UCSD-AML1 (cell line): ENCODE measurements at regions not wholly inside any gene's neighbourhood (a gene's known extent, or its start where the extent isn't known, plus 50 kb on each side); places are given as distances from the start of the nearest gene placed in this dataset.
"Not testable (repeated sequence)": the region's sequence is repeated elsewhere in the genome, so short reads cannot be mapped to it uniquely, and the experiment has no call there.

Experiments used
- DNase-seq: peaks from one replicate; lab custom pipeline; 2025; ENCODE audit not compliant: unreplicated experiment; lab: John Stamatoyannopoulos, UW

DNA sequence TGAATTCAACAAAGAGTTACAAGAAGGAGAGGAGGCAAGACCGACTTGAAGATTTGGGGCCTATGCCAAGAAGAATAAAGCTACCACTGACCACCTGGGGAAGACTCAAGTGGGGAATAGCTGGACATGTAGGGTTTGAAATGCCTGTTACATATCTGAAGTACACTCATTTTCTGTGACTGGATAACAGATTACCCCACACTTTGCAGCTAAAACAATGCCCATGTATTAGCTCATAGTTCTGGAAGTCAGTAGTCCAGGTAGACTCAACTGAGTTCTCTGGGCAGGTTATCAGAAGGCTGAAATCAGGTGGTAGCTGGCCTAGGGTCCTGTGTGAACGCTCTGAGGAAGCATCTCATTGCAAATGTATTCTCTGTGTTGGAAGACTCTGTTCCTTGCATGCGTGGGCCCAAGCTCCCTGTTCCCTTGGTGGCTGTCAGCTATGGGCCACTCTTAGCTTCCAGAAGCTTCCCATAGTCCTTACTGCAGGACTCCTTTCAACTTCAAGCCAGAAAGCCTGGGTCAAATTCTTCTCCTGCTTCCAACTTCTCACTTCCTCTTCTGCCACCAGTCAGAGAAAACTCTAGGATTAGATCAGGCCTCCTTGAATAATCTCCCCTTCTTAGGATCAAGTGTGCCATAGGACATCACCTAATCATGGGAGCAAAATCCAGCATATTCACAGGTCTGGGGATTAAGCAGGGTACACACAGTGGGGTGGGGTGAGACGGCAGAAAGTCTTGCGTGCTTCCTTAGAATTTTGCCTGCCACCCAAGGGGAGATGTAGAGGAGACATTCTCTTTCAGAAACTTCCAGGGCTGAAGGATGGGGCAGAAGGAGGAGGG is 187.8 kb downstream of the SHQ1 start:
- DNase-seq: no peak

- no peak for DNase-seq
These were observed 188.6 kb downstream of the SHQ1 start for GRCh38 chr3:72659596-72659995.

- DNase-seq: no peak
These were observed 189.1 kb downstream of the SHQ1 start for GRCh38 chr3:72659188-72659587.

GRCh38 chr3:72658466-72659100 is 189.7 kb downstream of the SHQ1 start:
- no peak for DNase-seq

DNA sequence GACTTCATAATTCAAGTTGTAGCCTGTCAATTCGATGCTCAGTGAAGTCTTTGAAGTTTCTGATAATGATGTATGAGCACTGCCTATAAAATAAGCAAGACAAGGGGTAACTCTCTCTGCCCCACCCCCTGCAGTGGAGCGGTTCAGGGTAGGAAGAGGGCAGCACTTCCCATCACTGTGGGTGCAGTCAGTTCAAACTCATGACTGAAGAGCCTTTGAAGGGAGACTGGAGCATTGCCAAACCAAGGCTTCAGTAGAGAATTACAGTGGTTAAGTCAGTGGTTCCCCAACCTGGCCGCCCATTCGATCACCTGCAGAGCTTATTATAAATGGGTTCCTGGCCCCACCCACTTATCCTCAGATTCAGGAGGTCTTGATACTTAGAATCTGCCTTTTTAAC is 190.6 kb downstream of the SHQ1 start:
- DNase-seq: peak; percentile 33

DNA sequence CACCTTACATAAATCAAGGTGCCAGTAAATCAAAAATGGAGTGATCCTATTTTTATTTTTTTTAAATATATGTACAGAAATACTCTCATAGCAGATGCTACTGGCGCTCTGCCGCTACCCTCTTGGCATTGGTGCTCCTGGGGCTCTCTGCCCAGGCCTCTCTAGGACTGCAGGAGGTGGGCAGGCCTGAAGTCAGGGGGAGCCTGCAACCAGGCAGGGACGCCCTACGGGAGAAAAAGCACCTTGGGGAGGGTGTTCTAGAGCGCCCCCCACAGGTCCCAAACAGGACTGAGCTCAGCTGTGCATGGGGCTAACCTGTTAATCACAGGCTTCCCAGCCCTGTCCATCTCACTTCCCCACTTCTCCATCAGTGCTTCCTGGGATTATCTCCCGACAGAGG is 192.5 kb downstream of the SHQ1 start:
- no peak for DNase-seq

- no peak for DNase-seq
These were observed 193.1 kb downstream of the SHQ1 start for GRCh38 chr3:72655131-72655551.

DNA sequence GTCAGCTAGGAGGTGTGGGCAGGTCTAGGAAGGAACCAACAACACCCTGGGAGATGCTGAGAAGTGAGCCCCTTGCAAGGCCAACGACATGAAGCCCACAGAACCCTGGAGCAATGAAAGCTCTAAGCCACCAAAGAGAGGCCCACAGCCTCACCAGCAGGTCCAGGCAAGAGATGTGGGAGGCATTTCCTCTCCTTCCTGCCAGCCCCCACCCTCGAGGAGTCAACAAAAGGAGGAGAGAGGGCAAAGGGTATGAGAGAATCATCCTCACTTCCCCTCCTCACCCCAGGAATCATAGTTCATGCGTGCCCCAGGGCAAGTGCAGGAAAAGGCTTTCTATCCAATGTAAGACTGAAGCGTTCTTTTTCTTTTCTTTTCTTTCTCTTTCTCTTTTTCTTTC is 195.8 kb downstream of the SHQ1 start:
- DNase-seq: peak; percentile 23

DNA sequence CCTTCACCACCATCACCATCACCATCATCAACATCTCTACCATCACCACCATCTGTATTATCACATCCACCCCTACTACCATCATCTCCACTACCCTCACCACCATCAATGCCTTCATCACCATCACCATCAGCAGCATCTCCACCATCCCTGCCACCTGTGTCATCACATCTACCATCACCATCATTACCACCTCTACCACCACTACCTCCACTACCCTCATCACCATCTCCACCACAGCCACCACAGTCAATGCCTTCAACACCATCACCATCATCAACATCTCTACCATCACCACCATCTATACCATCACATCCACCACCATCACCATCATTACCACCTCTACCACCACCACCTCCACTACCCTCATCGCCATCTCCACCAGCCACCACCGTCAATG is 196.7 kb downstream of the SHQ1 start:
- no peak for DNase-seq

GRCh38 chr3:72646263-72646662 is 202.0 kb downstream of the SHQ1 start:
- DNase-seq: no peak

GRCh38 chr3:72643635-72644034 is 204.6 kb downstream of the SHQ1 start:
- not testable (repeated sequence) for DNase-seq

GRCh38 chr3:72641684-72642083 is 206.6 kb downstream of the SHQ1 start:
- DNase-seq: no peak

DNA sequence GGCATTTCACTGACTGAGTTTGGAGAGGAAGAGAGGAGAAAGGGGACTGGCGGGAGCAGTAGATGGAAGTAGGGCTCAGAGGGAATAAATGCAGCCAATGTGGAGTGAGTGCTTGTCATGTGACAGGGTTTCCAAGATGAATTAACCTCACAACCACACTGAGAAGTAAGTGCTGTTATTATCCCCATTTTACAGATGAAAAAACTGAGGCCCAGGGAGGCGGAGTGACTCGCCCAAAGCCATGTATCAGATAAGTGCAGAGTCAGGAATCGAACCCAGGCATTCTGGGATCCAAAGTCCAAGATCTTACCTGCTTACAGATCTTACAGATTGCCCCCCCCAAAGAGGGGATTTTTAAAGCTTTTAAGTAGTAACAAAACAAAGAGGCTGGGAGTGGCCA is 207.2 kb downstream of the SHQ1 start:
- no peak for DNase-seq

GRCh38 chr3:72636969-72637597 is 211.2 kb downstream of the SHQ1 start:
- DNase-seq: peak; percentile 60

DNA sequence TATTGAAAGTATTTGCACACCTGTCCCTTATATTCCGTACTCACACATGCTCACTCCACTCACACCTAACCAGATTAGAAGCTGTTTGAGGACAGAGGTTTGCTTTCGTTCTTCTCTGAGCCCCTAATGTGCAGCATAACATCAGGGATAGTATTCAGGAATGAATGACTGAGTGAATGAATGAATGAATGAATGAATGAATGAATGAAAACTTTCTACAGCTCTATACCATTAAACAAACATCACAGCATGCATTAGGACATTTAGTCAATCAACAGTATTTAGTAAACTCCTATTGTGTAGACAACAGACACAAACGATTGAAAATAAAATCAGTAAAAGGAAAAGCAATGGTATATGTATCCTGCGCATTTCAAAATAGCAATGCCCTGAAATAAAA is 212.7 kb downstream of the SHQ1 start:
- DNase-seq: no peak

- DNase-seq: no peak
These were observed 214.1 kb downstream of the SHQ1 start for GRCh38 chr3:72634128-72634527.

DNA sequence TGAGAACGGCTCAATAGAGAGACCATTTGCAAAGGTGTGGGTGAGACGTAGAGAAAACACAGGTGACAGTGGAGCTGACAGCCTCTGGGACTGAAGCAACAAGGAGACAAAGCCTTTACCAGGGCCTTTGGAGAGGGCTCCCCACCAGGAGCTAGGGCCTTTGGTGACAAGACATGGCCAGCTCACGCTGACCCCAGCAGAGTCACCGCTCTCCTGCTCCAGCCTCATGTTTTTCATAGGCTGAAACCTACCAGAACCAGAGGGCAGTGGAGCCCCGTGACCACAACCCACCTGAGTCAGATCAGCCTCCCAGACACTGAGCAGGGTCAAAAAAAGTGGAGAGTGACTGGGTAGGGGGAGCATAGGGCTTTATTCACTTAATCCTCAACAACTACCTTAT is 214.7 kb downstream of the SHQ1 start:
- DNase-seq: no peak

DNA sequence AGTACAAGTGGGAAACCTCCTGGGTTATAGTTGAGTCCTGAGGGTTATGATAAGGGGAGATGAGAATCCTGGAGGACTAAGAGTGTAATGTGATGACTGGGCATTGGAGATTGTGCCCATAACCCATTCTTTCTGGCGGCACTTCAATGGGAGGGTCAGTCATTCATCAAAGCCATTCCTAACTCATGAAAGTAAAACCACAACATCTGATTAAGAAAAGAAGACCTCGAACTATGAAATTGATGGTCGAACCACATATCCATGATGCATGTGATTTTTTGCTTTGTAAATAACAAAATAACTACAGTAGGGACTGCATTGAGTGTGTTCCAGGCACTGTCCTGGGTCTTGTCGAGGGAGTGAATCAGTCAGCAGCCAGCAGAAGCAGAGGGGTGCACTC is 215.1 kb downstream of the SHQ1 start:
- DNase-seq: no peak

DNA sequence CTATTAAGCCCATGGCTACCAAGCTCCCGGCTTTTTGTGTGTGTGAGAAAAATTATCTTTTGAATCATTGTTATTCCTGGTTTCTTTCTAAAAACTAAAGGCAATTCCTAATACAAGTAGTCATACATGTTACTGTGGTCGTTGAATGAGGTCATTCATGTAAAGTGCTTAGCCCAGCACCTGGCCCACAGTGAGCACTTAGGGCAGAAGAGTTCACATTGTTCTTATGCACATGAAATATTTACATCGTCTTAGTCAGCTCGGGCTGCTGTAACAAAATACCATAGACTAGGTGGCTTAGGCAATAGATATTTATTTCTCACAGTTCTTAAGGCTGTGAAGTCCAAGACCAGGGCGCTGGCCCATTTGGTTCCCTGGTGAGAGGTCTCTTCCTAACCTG is 216.1 kb downstream of the SHQ1 start:
- no peak for DNase-seq

DNA sequence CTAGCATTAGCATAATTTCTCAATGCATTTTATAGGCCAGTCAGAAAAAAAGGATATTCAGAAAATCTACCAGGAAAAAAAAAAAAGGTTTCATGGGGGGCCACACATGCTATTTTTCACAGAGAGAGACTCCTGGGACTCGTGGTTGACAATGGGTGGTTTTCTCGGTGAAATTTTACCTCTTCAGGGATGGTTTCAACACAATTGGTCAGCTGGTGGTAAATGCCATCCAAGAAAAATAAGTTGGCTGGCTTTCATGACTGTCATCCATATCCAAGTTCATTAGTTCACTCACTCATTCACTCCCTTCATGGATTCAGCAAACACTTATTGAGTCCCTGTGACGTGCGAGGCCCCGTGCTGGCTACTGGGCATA is 217.3 kb downstream of the SHQ1 start:
- DNase-seq: no peak

- no peak for DNase-seq
These were observed 217.8 kb downstream of the SHQ1 start for GRCh38 chr3:72630327-72630968.

DNA sequence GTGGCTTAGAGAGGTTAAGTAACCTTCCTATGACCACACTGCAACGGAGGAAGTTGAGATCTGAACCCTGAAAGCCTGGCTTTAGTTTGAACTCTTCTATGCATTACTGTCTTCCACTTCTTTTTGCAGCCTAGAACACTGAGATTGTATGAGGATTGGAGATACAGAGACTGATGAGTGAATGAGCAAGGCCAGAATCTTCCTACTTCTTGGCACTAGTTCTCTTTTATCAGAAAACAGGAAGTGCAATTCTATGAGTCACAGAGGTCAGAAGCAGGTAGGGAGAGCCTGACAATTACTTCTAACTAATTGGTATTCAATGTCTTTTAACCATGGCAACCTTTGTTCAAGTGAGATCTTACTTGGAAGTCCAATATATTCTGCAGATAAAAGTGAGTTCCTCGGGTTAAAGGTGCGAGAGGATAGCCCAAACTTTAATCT is 219.0 kb downstream of the SHQ1 start:
- no peak for DNase-seq
